BLaER1 treated with 17β-estradiol and CSF1 and Interleukin-3, amounts not matched to agents 10 nM and 100 nM (cell line): ENCODE measurements at regions not wholly inside any gene's neighbourhood (a gene's known extent, or its start where the extent isn't known, plus 50 kb on each side); places are given as distances from the start of the nearest gene placed in this dataset.
"Not testable (repeated sequence)": the region's sequence is repeated elsewhere in the genome, so short reads cannot be mapped to it uniquely, and the experiment has no call there.

Experiments
- H3K27ac ChIP-seq, 11 experiments: shearing (Covaris generic); formaldehyde crosslinking; 2 replicates each; pipeline ENCODE4 v1.8.1; 2022
- H3K27me3 ChIP-seq, 11 experiments: shearing (Covaris generic); formaldehyde crosslinking; 2 replicates each; pipeline ENCODE4 v1.8.1; 2022
- H3K36me3 ChIP-seq, 11 experiments: shearing (Covaris generic); formaldehyde crosslinking; 2 replicates each; pipeline ENCODE4 v1.8.1; 2022
- H3K4me1 ChIP-seq, 10 experiments: shearing (Covaris generic); formaldehyde crosslinking; 2 replicates each; pipeline ENCODE4 v1.8.1; 2022
- H3K4me2 ChIP-seq, 11 experiments: shearing (Covaris generic); formaldehyde crosslinking; 2 replicates each; pipeline ENCODE4 v1.8.1; 2022
- H3K4me3 ChIP-seq, 10 experiments: shearing (Covaris generic); formaldehyde crosslinking; 2 replicates each; pipeline ENCODE4 v1.8.1; 2022
- H3K9ac ChIP-seq, 11 experiments: shearing (Covaris generic); formaldehyde crosslinking; 2 replicates each; pipeline ENCODE4 v1.8.1; 2022
- H3K9me3 ChIP-seq, 11 experiments: shearing (Covaris generic); formaldehyde crosslinking; replicated peaks in 1 of 11; 2 replicates each; pipeline ENCODE4 v1.8.1; 2022
- H4K20me1 ChIP-seq, 11 experiments: shearing (Covaris generic); formaldehyde crosslinking; 2 replicates each; pipeline ENCODE4 v1.8.1; 2022
- Cebpa-rat ChIP-seq, 11 experiments: shearing (Covaris generic); IDR thresholded peaks; 2 replicates each; pipeline ENCODE4 v1.8.1; 2022

DNA sequence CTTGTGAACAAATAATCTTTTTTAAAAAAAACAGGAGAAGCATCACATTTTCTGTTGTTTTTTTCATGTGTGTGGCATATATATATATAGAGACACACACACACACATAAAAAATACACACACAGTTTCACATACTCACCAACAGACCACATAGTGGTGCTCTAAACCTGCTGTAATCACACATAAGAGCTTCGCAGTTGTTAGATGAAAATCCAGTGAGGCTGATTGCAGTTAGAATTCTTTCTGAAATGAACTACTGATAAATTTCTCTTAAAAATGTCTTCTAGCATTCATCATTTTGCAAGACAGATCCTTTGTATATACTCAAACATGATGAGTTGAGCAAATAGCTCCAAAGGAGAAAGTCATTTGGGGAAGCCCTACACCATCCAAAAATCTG lies 434.3 kb upstream of the STXBP6 start:
- H3K4me1 ChIP-seq, result no peaks in the 10 kb centered on the region

DNA sequence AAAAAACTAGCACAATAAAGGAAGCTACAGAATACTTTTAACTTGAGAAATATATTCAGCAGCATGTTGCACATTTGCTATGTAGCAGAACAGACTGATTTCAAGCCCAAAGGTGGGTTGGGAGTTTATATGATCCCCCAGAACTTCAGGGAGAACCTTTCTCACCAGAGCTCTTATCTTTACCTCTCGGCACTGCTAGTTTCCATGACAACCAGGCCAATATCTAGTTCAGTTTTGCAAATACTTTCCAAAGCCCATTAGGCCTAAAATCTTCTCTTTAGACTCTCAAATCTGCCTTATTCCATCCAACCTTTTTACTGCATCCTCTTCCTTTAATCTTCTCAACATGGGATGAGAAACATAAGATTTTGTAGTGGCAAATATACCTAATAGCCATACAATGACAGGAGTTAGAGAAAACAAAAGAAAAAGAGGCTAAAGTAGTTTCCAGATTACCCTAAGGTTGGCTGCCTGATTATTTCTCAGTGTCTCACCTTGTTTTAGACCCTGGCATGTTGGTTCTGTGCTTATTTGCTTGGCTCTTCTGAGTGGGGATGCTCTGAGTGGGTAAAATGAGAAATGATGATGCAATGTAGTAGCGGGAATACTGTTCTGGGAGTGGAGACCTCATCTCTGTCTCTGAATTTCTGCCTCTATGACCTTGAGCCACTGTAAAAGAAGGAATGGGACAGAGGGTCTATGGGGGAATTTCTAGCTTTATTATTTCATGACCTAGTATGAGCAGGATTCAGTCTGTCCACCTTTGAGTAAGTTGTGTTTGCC lies 427.6 kb upstream of the STXBP6 start:
- H3K27ac ChIP-seq, result no peak overlapping the region
- no peaks in the 10 kb centered on the region for H3K9me3 ChIP-seq
- no peaks in the 10 kb centered on the region for H4K20me1 ChIP-seq
- no peak overlapping the region for H3K9ac ChIP-seq
- H3K27me3 ChIP-seq, result no peaks in the 10 kb centered on the region
- H3K4me2 ChIP-seq, result no peak overlapping the region
- H3K36me3 ChIP-seq, result no peaks in the 10 kb centered on the region
- no peak for TF ChIP-seq Cebpa-rat (IDR thresholded peaks at IDR 0.05)
- no peak overlapping the region for H3K4me3 ChIP-seq
- no peaks in the 10 kb centered on the region for H3K4me1 ChIP-seq

More for the DNA sequence above, 434.3 kb upstream of the STXBP6 start:
- TF ChIP-seq Cebpa-rat (IDR thresholded peaks at IDR 0.05), result no peak
- Histone ChIP-seq H3K4me2 (no peak overlapping the region), H3K4me3 (no peak overlapping the region), H3K27ac (no peak overlapping the region), H4K20me1 (no peaks in the 10 kb centered on the region), H3K36me3 (no peaks in the 10 kb centered on the region), H3K9ac (no peak overlapping the region), H3K9me3 (no peaks in the 10 kb centered on the region), H3K27me3 (no peaks in the 10 kb centered on the region)

DNA sequence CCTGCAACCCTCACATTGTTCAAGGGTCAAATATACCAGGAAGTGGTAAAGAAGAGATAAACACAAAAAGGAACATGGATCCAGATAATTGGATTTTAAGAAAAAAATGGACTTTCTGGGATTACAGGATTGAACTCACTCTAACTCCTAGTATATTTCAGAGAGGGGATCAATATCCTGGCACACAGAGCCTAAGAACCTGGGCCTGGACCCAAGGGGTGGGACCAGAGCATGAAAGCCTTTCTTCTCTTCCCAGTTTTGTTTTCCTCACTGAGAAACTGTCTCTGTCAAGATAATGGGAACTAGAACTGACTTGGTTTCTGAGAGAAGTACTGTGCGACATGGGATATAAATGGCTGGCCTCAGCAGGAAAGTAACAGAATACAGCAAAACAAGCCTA lies 422.8 kb upstream of the STXBP6 start:
- Histone ChIP-seq H3K4me3 (no peak overlapping the region), H3K4me1 (no peaks in the 10 kb centered on the region), H3K9ac (no peak overlapping the region), H3K9me3 (no peaks in the 10 kb centered on the region), H3K27me3 (no peaks in the 10 kb centered on the region), H3K4me2 (no peak overlapping the region), H4K20me1 (no peaks in the 10 kb centered on the region), H3K36me3 (no peaks in the 10 kb centered on the region), H3K27ac (no peak overlapping the region)
- no peak for TF ChIP-seq Cebpa-rat (IDR thresholded peaks at IDR 0.05)

DNA sequence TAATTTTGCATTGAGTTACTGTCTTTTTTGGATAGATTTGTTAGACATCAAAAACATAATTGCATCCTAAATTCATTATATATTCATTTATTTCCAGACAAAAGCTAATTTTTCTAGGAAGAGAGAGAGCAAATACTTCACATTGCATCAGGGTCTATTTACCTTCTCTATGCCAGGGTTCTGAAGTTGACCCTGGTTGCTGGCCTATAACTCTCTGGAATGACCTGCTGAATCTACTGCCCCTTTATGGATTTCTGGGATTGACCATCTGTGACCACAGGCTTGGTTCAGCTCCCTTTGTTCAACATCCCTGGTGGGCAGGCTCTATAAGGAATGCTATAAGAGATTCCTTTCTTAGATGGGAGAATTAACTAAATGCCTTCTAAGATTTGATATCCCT lies 414.8 kb upstream of the STXBP6 start:
- Histone ChIP-seq H3K9ac (no peak overlapping the region), H3K27me3 (no peaks in the 10 kb centered on the region), H3K36me3 (no peaks in the 10 kb centered on the region), H3K4me2 (no peak overlapping the region), H3K27ac (no peak overlapping the region), H3K9me3 (peaks cover 0 to 3% (median 0%) of the 10 kb centered on the region in 11 experiments; a peak in 1 of 22 replicates), H4K20me1 (no peaks in the 10 kb centered on the region), H3K4me3 (no peak overlapping the region), H3K4me1 (peaks cover 0 to 4% (median 0%) of the 10 kb centered on the region in 10 experiments; a peak in 1 of 20 replicates)
- no peak for TF ChIP-seq Cebpa-rat (IDR thresholded peaks at IDR 0.05)

DNA sequence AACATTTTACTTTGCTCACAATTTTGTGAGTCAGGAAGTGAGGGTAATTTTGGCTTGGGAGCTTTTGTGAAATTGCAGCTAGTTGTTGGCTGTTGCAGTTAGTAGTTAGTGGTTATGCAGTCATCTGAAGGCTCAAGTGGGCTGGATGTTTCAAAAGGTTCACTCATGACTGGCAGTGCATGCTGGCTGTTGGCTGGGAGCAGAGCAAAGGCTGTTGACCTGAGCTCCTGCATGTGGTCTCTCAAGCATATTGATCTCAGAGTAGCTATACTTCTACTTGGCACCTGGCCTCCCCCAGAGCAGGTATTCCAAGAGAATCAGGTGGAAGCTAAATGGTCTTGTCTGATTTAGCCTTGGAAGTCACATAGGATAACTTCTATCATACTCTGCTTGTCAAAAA lies 414.1 kb upstream of the STXBP6 start:
- H3K4me1 ChIP-seq, result peaks cover 0 to 4% (median 0%) of the 10 kb centered on the region in 10 experiments; a peak in 1 of 20 replicates
- no peaks in the 10 kb centered on the region for H3K36me3 ChIP-seq
- no peaks in the 10 kb centered on the region for H3K27me3 ChIP-seq
- no peak overlapping the region for H3K27ac ChIP-seq
- no peak for TF ChIP-seq Cebpa-rat (IDR thresholded peaks at IDR 0.05)
- no peaks in the 10 kb centered on the region for H4K20me1 ChIP-seq
- no peak overlapping the region for H3K4me3 ChIP-seq
- no peak overlapping the region for H3K9ac ChIP-seq
- H3K9me3 ChIP-seq, result peaks cover 0 to 3% (median 0%) of the 10 kb centered on the region in 11 experiments; a peak in 1 of 22 replicates
- H3K4me2 ChIP-seq, result no peak overlapping the region

DNA sequence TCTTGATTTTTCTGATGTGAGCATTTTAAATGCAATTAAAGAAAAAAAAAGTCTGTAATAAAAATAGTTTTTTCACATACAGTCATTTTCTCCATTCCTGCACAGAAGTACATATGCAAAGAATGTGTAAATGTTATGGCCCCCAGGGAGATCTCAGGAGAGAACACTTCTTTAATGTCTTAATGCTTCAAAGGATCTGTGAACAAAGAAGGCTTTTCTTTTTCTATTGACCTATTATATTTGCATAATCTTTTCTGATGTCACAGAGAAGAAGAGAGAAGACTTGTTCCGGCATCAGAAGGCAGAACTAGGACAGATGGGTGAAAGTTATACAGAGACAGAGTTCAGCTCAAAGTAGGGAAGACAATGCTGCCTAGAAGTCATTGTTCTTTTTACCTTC lies 413.5 kb upstream of the STXBP6 start:
- Histone ChIP-seq H3K36me3 (no peaks in the 10 kb centered on the region), H4K20me1 (no peaks in the 10 kb centered on the region), H3K9ac (no peak overlapping the region), H3K27ac (no peak overlapping the region), H3K4me1 (peaks cover 0 to 4% (median 0%) of the 10 kb centered on the region in 10 experiments; a peak in 1 of 20 replicates), H3K4me2 (no peak overlapping the region), H3K27me3 (no peaks in the 10 kb centered on the region), H3K9me3 (peaks cover 0 to 3% (median 0%) of the 10 kb centered on the region in 11 experiments; a peak in 1 of 22 replicates), H3K4me3 (no peak overlapping the region)
- no peak for TF ChIP-seq Cebpa-rat (IDR thresholded peaks at IDR 0.05)

DNA sequence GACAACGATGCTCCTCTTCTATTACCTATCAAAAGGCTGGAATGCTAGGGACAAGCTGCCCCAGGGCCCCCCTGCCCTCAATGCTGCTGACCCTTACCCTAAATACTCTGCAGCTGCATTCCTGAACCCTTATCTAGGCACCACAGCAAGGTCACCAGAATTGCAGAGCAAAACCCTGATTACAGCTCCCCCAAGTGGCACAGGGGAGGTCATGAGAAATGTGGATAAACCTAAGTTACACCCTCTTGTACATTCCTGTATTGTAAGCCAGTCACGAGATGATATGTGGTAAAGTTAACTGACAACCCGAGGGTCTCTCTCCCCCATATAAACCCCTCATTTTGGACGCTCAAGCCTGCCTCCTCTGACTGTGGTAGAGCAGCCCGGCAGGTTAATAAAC lies 411.8 kb upstream of the STXBP6 start:
- Histone ChIP-seq H3K9ac (no peak overlapping the region), H3K4me2 (no peak overlapping the region), H3K9me3 (peaks cover 0 to 3% (median 0%) of the 10 kb centered on the region in 11 experiments; a peak in 1 of 22 replicates), H4K20me1 (no peaks in the 10 kb centered on the region), H3K27me3 (no peaks in the 10 kb centered on the region), H3K27ac (no peak overlapping the region), H3K4me3 (no peak overlapping the region), H3K36me3 (no peaks in the 10 kb centered on the region), H3K4me1 (peaks cover 0 to 4% (median 0%) of the 10 kb centered on the region in 10 experiments; a peak in 1 of 20 replicates)
- no peak for TF ChIP-seq Cebpa-rat (IDR thresholded peaks at IDR 0.05)

DNA sequence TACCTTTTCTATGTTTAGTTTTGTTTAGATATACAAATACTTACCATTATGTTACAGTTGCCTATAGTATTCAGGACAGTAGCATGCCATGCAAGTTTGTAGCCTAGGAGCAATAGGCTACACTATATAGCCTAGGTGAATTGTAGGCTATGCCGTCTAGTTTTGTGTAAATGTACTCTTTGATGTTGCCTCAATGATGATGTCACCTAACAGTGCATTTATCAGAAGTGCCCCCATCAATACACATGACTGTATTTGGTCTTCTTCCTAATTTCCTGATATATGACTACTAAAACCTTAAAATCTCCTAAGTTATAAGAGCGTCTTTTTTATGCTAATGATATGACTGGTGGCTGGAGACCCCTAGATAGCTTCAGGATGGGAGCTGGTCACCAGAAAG lies 394.4 kb upstream of the STXBP6 start:
- H3K27me3 ChIP-seq, result no peaks in the 10 kb centered on the region
- H3K27ac ChIP-seq, result no peak overlapping the region
- no peak overlapping the region for H3K4me2 ChIP-seq
- H3K9ac ChIP-seq, result no peak overlapping the region
- H4K20me1 ChIP-seq, result no peaks in the 10 kb centered on the region
- H3K9me3 ChIP-seq, result peaks cover 0 to 10% (median 5%) of the 10 kb centered on the region in 11 experiments; a peak in 3 of 22 replicates
- H3K36me3 ChIP-seq, result no peaks in the 10 kb centered on the region
- no peaks in the 10 kb centered on the region for H3K4me1 ChIP-seq
- TF ChIP-seq Cebpa-rat (IDR thresholded peaks at IDR 0.05), result no peak
- H3K4me3 ChIP-seq, result no peak overlapping the region

DNA sequence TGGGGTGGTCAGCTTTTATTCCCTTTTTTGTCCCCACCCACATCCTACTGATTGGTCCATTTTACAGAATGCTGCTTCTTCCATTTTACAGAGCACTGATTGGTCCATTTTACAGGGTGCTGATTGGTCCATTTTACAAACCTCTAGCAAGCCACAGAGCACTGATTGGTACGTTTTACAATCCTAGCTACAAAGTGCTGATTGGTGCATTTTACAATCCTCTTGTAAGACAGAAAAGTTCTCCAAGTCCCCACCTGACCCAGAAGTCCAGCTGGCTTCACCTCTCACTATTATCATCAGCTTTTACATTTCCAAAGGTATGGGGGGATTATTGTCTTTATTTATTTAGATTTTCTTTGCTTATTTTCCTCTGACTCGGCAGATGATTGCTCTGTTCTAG lies 390.4 kb upstream of the STXBP6 start:
- H3K9ac ChIP-seq, H3K4me2 ChIP-seq, H3K4me3 ChIP-seq, H3K4me1 ChIP-seq, H3K36me3 ChIP-seq, H3K27ac ChIP-seq, H4K20me1 ChIP-seq, H3K27me3 ChIP-seq: not testable (repeated sequence)
- peaks cover 0 to 10% (median 5%) of the 10 kb centered on the region in 11 experiments; a peak in 3 of 22 replicates for H3K9me3 ChIP-seq

DNA sequence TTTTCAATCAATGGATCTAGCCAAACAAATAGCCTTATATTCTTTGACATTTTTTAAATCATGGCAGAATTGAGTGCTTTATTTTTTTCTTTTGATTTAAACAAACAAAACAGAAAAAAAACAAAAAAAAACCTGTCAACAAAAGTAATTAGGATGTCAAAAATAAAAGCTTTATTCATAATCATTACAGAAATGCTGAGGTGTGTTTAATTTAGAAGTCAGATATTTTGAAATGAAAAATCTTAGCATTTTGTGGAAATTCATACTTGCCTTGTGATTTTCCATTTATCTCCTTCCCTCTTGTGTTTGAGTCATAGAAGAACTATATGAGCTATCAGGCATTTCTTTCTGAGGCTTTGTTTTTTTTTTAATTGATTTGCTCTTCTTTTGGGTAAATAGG lies 387.0 kb upstream of the STXBP6 start:
- H3K9me3 ChIP-seq, result peaks cover 3 to 22% (median 9%) of the 10 kb centered on the region in 11 experiments; a peak in 10 of 22 replicates
- H3K9ac ChIP-seq, result no peak overlapping the region
- TF ChIP-seq Cebpa-rat (IDR thresholded peaks at IDR 0.05), result no peak
- H4K20me1 ChIP-seq, result no peaks in the 10 kb centered on the region
- no peak overlapping the region for H3K4me2 ChIP-seq
- H3K27me3 ChIP-seq, result no peaks in the 10 kb centered on the region
- no peaks in the 10 kb centered on the region for H3K36me3 ChIP-seq
- no peaks in the 10 kb centered on the region for H3K4me1 ChIP-seq
- no peak overlapping the region for H3K27ac ChIP-seq
- H3K4me3 ChIP-seq, result no peak overlapping the region
